ENCODE measurements at regions not wholly inside any gene's neighbourhood (a gene's known extent, or its start where the extent isn't known, plus 50 kb on each side); places are given as distances from the start of the nearest gene placed in this dataset.

DNA sequence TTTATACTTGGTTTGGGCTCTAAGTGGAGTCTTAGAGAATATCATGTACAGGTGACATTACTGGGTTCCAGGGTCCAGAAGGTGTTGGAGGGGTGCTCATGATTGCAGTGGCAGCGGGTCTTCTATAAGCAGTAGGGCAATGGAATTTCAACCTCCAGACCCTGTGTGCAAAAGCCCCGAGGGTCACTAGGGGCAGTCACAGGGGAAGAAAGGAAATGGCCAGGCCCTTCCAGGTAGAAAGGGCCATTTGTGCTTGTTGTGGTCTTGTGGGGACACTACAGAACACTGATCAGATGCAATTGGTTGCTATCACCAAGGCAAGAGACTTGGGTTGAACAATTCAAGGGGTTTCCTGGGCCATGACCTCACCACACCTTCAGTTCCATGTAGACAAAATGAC is 283.4 kb downstream of the GADD45G start:
- DNase-seq = no peak

- no peak for DNase-seq
Observed at GRCh38 chr9:89888677-89889076, 283.9 kb downstream of the GADD45G start.

GRCh38 chr9:89889865-89890264 is 285.1 kb downstream of the GADD45G start:
- DNase-seq = no peak

- DNase-seq = no peak
Observed at GRCh38 chr9:89890326-89890980, 285.6 kb downstream of the GADD45G start.

DNA sequence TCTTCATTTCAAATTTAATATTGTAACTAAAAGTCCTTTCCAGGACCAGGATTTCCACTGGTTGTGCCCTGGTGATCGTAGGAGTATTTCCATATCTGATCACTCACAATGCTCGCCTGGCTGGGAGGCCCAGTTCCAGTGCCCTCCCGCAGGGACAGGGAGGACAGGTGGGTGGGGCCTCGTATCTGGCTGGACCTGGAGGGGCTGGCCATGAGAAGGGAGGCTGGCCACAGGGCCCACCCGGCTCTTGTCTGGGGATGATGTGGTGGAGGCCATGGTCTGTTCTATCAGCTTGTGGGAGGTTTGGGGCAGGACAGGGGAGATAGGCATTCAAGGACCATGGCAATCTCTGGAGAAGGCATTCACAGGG is 286.4 kb downstream of the GADD45G start:
- no peak for DNase-seq

GRCh38 chr9:89891591-89892304 is 286.9 kb downstream of the GADD45G start:
- no peak for DNase-seq

DNA sequence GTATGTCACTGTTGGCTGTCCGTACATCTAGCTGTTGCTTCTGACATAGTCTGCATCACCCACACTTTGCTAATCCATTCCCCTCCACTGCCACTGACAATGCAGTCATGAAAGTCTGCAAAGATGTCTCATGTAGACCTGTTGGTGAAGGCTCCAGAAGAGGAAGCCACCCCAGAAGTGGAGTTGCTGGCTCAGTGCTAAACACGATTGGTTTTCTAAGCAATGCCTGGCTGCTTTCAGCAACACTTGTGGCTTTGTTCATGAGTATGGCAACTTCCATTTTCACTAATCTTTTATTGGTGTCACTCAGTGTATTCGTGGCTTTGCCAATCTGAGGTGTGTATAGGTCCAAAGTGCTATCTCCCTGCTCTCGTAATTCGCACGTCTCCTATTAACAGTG is 288.1 kb downstream of the GADD45G start:
- DNase-seq = no peak

GRCh38 chr9:89893886-89894285 is 289.1 kb downstream of the GADD45G start:
- DNase-seq = no peak

- DNase-seq = no peak
Observed at GRCh38 chr9:89896806-89897340, 292.1 kb downstream of the GADD45G start.

- DNase-seq = no peak
Observed at GRCh38 chr9:89899573-89899972, 294.8 kb downstream of the GADD45G start.

DNA sequence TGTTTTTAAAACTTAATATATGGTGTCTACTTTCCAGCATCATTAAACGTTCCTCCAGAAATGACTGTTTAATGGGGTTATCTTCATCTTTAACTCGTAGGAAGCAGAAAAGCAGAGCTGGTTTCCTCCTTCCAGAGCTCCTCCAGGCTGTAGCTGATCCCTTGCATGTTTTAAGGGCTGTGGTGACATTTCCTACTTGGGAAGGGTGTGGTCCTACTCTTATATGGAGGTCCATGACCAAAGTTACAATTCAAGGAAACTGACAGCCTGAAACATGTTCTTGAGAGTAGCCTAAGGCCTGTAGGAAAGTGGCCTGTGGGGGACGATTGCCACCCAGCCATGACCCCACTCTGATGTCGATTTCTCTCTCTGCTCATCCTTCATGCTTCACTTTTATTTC is 297.1 kb downstream of the GADD45G start:
- DNase-seq = no peak

DNA sequence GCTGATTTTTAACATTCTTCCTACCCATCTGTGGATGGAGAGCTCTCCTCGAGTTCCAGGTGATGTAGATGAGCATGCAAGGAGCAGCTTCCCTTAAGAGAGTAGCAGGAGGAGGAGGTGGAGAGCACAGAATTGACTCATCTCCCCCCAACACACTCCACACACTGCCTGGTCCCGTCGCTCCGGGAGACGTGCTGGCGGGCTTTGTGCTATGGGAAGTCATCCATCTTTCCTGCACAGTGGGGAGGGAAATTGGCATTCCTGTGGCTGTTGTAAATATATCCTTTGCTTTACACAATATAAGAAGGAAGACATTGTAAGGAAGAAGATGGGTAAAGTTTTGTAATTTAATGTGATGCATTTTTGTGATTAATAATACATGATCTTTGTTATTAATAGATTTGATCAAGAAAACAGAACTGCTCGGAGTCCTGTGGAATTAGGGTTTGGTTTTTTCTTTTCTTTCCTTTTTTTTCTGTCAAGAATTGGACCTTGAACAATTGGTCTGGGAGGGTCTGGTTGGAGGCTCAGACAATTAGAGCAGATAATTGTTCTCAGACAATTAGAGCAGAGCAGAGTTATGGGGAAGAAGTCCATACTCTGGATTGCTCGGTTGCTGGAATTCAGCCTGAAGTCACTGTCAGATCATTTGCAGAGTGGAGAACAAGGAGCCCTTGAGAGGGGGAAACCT is 297.8 kb downstream of the GADD45G start:
- no peak for DNase-seq

- no peak for DNase-seq
Observed at GRCh38 chr9:89903141-89903475, 298.3 kb downstream of the GADD45G start.

DNA sequence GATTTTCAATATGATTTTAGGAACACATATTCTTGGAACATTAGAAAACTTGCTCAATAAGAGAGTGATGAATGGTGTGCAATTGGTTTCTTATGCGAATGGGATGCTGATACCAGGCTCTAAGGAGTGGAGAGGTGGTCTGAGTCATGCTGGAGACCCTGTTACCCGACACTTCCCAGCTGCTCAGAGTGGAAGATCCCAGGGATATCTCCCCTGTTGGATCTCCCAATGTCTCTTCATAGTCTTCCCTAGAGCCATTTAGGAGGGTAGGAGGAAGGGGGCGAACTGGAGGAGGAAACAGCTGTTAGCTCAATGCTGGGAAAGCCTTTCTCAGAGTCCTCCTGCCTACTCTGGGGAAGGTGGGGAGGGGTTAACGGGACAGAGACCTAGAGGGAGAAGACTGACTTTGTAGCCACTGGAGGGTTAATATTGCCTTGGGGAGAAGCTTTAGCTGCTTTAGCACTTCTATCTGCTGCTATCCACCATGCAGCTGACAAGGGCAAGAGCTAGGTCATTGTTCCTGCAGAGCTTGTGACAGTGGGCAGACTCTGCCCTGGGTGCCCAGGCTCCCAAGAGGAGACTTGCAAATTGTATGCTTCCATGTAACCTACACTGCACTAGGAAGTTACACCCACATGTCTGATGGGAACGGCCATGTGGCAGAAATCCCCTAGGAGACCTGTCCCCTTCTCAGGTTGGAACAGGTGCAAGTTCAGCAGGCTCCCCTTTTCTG is 301.0 kb downstream of the GADD45G start:
- no peak for DNase-seq

- no peak for DNase-seq
Observed at GRCh38 chr9:89911721-89912604, 307.2 kb downstream of the GADD45G start.

DNA sequence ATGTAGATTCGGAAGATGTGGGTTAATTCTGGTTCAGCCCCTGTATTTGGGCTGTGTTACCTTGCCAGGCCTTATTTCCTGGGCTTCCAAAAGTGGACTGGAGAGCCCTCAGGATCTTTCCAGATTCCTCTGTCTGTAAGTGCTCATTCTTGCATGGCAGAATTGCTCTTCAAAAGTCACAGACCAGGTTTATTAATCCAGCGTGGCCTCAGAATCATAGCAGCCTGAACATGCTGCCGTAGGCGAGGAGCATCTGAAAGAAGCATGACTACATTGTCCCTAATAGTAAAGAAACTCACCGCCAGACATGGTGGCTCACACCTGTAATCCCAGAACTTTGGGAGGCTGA is 307.8 kb downstream of the GADD45G start:
- DNase-seq = no peak

GRCh38 chr9:89915187-89915586 is 310.4 kb downstream of the GADD45G start:
- no peak for DNase-seq

GRCh38 chr9:89916001-89916597 is 311.3 kb downstream of the GADD45G start:
- DNase-seq = no peak

DNA sequence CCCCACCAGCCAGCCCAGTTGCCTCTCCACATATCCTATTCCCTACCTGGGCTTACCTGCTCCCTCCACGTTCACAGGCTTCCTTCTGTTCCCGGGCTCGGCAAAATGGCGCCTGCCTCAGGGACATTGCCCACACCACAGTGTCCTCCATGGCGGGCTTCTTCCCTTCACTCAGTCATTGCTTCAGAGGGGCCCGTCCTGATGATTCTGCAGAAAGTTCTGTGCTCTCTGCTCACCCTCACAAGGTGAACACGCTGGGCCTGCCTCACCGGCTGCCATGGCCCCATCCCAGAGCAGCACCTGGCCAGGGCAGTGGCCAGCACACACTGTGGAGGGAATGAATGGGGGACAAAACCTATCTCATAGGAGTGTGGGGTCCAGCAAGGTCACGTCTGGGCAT is 313.0 kb downstream of the GADD45G start:
- DNase-seq = no peak

GRCh38 chr9:89919171-89919681 is 314.4 kb downstream of the GADD45G start:
- DNase-seq = peak; percentile 15 to 43

GRCh38 chr9:89920131-89920530 is 315.3 kb downstream of the GADD45G start:
- DNase-seq = no peak

DNA sequence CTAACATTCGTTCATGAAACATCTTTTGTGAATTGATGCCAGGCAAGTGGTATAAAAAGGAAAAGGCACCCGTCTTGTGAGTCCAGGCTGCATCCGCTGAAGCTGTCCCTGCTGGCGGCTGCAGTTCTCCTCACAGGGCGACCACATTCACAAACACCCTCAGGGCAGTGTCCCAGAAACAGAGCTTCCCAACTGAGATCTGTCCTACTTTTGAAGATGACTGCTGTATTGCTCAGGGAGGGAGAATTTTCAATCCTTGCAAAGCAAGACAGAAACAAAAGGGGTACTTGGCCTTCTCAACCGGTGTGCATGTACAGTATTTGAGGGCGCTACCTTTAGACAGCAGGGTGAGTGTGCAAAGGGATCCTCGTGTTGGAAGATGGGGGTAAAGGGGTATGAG is 316.1 kb downstream of the GADD45G start:
- no peak for DNase-seq

Measured in CD4-positive, alpha-beta T cell treated with Interferon alpha-2 for 1 hour (primary cell).